Transverse colon (tissue), 4 donors: ENCODE measurements at regions not wholly inside any gene's neighbourhood (a gene's known extent, or its start where the extent isn't known, plus 50 kb on each side); places are given as distances from the start of the nearest gene placed in this dataset.

Experiments
- DNase-seq: peaks from one replicate; pipeline ENCODE4 v3.0.0-alpha.2; 2019
- H3K27ac ChIP-seq, 4 donors: fragments of 200-600 bp; sonication (generic); 2 replicates each; pipeline ENCODE4 v1.5.1; 2016 to 2018; ENCODE audit warnings: inconsistent platforms in 4 of 4
- H3K27me3 ChIP-seq: fragments of 200-600 bp; sonication (generic); 2 replicates; pipeline ENCODE4 v1.5.1; 2017; ENCODE audit warnings: inconsistent platforms
- H3K36me3 ChIP-seq, 4 donors: fragments of 200-600 bp; sonication (generic); 2 replicates each; pipeline ENCODE4 v1.5.1; 2017 to 2019; ENCODE audit warnings: inconsistent platforms in 4 of 4
- H3K4me1 ChIP-seq, 4 donors: fragments of 200-600 bp; sonication (generic); 2 replicates each; pipeline ENCODE4 v1.5.1; 2017 to 2020; ENCODE audit warnings: inconsistent platforms in 4 of 4
- H3K4me3 ChIP-seq, 4 donors: fragments of 200-600 bp; sonication (generic); 1 replicate in 1 of 4; 2 replicates in 3 of 4; pipeline versions ENCODE4 v1.5.1 to v1.6.1; 2017 to 2019; ENCODE audit warnings: inconsistent platforms in 4 of 4
- H3K9me3 ChIP-seq, 2 donors: fragments of 200-600 bp; sonication (generic); 2 replicates each; pipeline ENCODE4 v1.5.1; 2017 to 2019; ENCODE audit warnings: inconsistent platforms in 2 of 2
- EP300 ChIP-seq: sonication (generic); formaldehyde crosslinking; IDR thresholded peaks from one replicate; pipeline ENCODE4 v1.6.1; 2017; ENCODE audit warnings: antibody characterized with exemption, low read depth
- POLR2A ChIP-seq: fragments of 450-650 bp; IDR thresholded peaks from one replicate; pipeline ENCODE4 v1.6.1; 2016; ENCODE audit warnings: antibody characterized with exemption, mild to moderate bottlenecking, moderate library complexity
- POLR2AphosphoS5 ChIP-seq, 3 donors: sonication (generic); formaldehyde crosslinking; IDR thresholded peaks; one replicate each; pipeline ENCODE4 v1.6.1; 2016; ENCODE audit warnings: antibody characterized with exemption in 3 of 3
- WGBS, 2 donors: methylation state at CpG; one replicate each; pipeline ENCODE4 v1.1.5; 2018; ENCODE audit warnings: low coverage in 1 of 2; 5-methylcytosine and 5-hydroxymethylcytosine counted together
- in situ Hi-C, 4 donors: fragments of 200-750 bp; cut with MboI; loops; one replicate each; pipeline versions ENCODE4 v1.15.0 to v1.15.1; 2017; ENCODE audit warnings: low sequenced_read_pairs in 3 of 4, low pct_ligation_motif_present in 1 of 4, low pct_unique_long_range_greater_than_20kb in 1 of 4
- intact Hi-C: fragments of 100-400 bp; cut with DNase I; formaldehyde crosslinking; loops from one replicate; pipeline ENCODE4 v1.15.1; 2023; ENCODE audit warnings: low total_unique reads
- TF ChIP-seq, protein P1 (sequence below), 5 experiments: fragments of 200-600 bp in 3 of 5; fragments of 450-650 bp in 2 of 5; sonication (generic) in 3 of 5; IDR thresholded peaks; 1 replicate in 2 of 5; 2 replicates in 3 of 5; pipeline ENCODE4 v1.5.1; 2016 to 2017; ENCODE audit warnings: antibody characterized with exemption in 5 of 5, inconsistent platforms in 3 of 5, mild to moderate bottlenecking in 2 of 5, moderate library complexity in 1 of 5

- Histone ChIP-seq H3K27ac (no peak overlapping the region), H3K27me3 (no peaks in the 10 kb centered on the region), H3K4me1 (no peaks in the 10 kb centered on the region), H3K9me3 (no peaks in the 10 kb centered on the region), H3K4me3 (no peak overlapping the region), H3K36me3 (no peaks in the 10 kb centered on the region)
- TF ChIP-seq POLR2A (no peak), POLR2AphosphoS5 (IDR thresholded peaks at IDR 0.05) (no peak), EP300 (no peak)
- TF ChIP-seq, protein P1, sequence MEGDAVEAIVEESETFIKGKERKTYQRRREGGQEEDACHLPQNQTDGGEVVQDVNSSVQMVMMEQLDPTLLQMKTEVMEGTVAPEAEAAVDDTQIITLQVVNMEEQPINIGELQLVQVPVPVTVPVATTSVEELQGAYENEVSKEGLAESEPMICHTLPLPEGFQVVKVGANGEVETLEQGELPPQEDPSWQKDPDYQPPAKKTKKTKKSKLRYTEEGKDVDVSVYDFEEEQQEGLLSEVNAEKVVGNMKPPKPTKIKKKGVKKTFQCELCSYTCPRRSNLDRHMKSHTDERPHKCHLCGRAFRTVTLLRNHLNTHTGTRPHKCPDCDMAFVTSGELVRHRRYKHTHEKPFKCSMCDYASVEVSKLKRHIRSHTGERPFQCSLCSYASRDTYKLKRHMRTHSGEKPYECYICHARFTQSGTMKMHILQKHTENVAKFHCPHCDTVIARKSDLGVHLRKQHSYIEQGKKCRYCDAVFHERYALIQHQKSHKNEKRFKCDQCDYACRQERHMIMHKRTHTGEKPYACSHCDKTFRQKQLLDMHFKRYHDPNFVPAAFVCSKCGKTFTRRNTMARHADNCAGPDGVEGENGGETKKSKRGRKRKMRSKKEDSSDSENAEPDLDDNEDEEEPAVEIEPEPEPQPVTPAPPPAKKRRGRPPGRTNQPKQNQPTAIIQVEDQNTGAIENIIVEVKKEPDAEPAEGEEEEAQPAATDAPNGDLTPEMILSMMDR (IDR thresholded peaks at IDR 0.05): no peak
- in situ Hi-C loops: no loop called here
- WGBS, 2 donors: 54 to 63% methylated on average over 2 of the region's 2 CpGs
- intact Hi-C loops: no loop called here
- DNase-seq: no peak
These were observed 295.0 kb upstream of the NR3C2 start for GRCh38 chr4:148737061-148737770.

- Histone ChIP-seq H3K36me3 (no peaks in the 10 kb centered on the region), H3K9me3 (no peaks in the 10 kb centered on the region), H3K4me3 (no peak overlapping the region), H3K4me1 (peaks cover 0 to 2% (median 0%) of the 10 kb centered on the region in 4 donors), H3K27me3 (no peaks in the 10 kb centered on the region), H3K27ac (no peak overlapping the region)
- intact Hi-C loops (no loop called here), in situ Hi-C loops (no loop called here)
- TF ChIP-seq EP300 (no peak), POLR2A (no peak), POLR2AphosphoS5 (IDR thresholded peaks at IDR 0.05) (no peak)
- TF ChIP-seq, protein P1 (IDR thresholded peaks at IDR 0.05): no peak
- WGBS, 2 donors: 81 to 98% methylated on average over 5 of the region's 5 CpGs
- DNase-seq: no peak
These were observed 293.4 kb upstream of the NR3C2 start for GRCh38 chr4:148735432-148736155.

GRCh38 chr4:148730766-148731165, 288.6 kb upstream of the NR3C2 start:
- TF ChIP-seq POLR2AphosphoS5 (IDR thresholded peaks at IDR 0.05) (no peak), POLR2A (no peak), EP300 (no peak)
- TF ChIP-seq, protein P1 (IDR thresholded peaks at IDR 0.05): no peak
- DNase-seq: no peak
- intact Hi-C loops: no loop called here
- Histone ChIP-seq H3K36me3 (no peaks in the 10 kb centered on the region), H3K27ac (no peak overlapping the region), H3K27me3 (no peaks in the 10 kb centered on the region), H3K4me1 (peaks cover 0 to 8% (median 4%) of the 10 kb centered on the region in 4 donors), H3K9me3 (no peaks in the 10 kb centered on the region), H3K4me3 (no peak overlapping the region)
- WGBS, 2 donors: 81 to 83% methylated on average over 4 of the region's 4 CpGs
- in situ Hi-C loops: no loop called here

DNA sequence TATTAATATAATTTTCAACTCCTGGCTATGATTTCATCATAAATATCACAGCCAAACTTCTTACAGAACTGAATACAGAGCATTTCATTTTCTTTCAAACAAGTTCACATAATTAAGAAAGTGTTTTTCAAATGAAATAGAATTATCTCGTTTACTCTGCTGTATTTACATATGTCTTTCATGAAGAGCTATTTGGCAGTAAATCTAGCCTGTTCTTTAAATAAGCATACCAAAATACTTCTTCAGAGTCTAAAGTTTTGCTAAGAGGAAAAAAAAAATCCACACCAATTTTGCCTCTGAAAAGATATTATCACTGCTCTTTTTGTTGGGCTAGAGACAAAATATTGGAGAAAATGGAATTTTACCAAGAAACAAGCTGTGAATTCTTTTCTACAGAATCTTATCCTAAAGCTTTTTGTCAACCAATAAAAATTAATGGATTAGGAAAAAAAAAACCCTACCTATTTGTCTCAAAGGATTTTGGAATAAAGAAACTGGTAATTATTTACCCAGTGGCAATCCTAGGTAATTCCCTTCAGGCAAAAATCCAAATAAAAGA, 287.9 kb upstream of the NR3C2 start:
- 0 to 16% methylated on average over 1 of the region's 1 CpG for WGBS, 2 donors
- Histone ChIP-seq H3K9me3 (peaks cover 0 to 1% of the 10 kb centered on the region in 2 donors), H3K4me3 (no peak overlapping the region), H3K4me1 (peaks cover 0 to 8% (median 4%) of the 10 kb centered on the region in 4 donors), H3K27ac (no peak overlapping the region), H3K36me3 (no peaks in the 10 kb centered on the region), H3K27me3 (no peaks in the 10 kb centered on the region)
- TF ChIP-seq EP300: no peak
- no peak for TF ChIP-seq POLR2A
- TF ChIP-seq, protein P1 (IDR thresholded peaks at IDR 0.05): no peak
- no peak for TF ChIP-seq POLR2AphosphoS5 (IDR thresholded peaks at IDR 0.05)
- intact Hi-C loops: no loop called here
- in situ Hi-C loops: no loop called here
- DNase-seq: no peak
